ENCODE measurements at regions not wholly inside any gene's neighbourhood (a gene's known extent, or its start where the extent isn't known, plus 50 kb on each side); places are given as distances from the start of the nearest gene placed in this dataset.
"Not testable (repeated sequence)": the region's sequence is repeated elsewhere in the genome, so short reads cannot be mapped to it uniquely, and the experiment has no call there.

DNA sequence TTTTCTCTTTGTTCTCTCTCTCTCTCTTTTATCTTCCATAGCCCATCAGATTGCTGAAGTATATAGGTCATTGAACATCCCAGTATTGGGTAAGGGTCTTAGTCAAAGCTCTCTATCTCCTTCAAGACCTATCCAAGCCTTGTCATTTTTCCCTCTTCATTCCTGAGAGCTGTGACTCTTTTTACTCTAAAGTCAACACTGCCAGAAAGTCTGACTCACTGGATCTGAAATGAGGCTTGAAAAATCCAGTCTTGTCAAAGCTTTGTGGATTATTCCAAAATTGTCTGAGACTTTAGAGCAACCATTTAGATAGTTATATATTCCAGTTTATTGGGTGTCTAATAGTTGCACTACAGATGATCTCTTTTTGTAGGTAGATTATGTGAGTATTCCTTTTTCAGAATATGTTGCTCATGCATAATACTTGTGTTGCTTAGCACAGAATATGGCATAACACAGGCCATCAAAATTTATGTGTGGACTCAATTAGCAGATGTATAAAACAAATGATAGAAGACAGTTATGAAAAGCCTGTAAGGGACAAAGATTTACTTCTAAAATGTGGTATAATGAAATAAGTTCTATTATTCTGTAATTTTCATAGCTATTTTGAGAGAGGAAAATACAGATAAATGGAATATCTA is 389.3 kb upstream of the PCDH9 start:
- no peak for DNase-seq

DNA sequence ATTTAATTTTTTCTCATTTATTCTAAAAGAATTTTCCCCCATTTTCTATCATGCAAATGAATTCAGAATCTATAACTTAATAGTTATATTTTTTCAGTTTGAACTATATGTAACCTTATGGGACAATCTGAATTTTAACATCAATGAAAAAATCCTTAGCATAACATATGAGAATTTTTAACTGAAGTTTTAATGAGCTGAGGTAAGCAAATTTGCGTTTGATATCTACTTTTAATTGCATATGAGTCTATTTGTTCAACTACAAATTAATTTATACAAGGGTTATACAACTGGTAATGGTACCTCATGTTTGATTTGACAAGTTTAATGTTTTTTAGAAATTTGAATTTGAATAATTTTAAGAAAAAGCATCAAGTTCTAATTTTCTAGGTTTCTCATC is 384.4 kb upstream of the PCDH9 start:
- no peak for DNase-seq

GRCh38 chr13:67614013-67614412 is 383.9 kb upstream of the PCDH9 start:
- no peak for DNase-seq

GRCh38 chr13:67588607-67589006 is 358.5 kb upstream of the PCDH9 start:
- no peak for DNase-seq

DNA sequence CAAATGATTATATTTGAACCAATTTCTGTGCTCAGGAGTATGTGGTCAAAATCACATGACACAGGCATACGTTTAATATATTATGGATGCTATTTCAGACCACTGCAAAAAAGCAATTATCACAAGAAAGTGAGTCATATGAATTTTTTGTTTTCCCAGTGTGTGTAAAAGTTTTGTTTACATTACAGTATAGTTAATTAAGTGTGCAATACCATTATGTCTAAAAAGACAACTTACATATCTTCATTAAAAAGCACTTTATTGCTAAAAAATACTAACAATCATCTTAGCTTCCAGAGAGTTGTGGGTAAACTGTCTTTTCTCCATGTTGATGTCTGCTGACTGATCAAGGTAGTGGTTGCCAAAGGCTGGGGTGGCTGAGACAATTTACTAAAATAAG is 347.2 kb upstream of the PCDH9 start:
- no peak for DNase-seq

GRCh38 chr13:67574320-67575233 is 344.4 kb upstream of the PCDH9 start:
- DNase-seq, result no peak

- DNase-seq, result no peak
Measured at GRCh38 chr13:67568205-67568604, 338.1 kb upstream of the PCDH9 start.

- DNase-seq, result no peak
Measured at GRCh38 chr13:67557642-67558241, 327.6 kb upstream of the PCDH9 start.

DNA sequence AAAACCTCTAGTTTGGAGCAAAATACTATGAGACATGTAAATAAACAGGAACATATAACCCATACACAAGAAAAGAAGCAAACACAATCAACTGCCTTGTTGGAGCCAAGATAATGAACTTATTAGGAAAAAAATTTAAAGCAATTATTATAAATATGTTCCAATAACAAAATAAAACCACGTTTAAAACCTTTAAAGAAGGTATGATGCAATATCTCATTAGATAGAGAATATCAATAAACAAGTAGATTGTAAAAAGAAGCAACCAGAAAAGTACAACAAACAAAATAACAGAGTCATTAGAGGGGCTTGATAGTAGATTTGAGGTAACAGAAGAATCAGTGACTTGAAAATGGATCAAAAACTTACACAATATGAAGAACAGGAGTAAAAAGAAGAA is 327.0 kb upstream of the PCDH9 start:
- DNase-seq, result no peak

DNA sequence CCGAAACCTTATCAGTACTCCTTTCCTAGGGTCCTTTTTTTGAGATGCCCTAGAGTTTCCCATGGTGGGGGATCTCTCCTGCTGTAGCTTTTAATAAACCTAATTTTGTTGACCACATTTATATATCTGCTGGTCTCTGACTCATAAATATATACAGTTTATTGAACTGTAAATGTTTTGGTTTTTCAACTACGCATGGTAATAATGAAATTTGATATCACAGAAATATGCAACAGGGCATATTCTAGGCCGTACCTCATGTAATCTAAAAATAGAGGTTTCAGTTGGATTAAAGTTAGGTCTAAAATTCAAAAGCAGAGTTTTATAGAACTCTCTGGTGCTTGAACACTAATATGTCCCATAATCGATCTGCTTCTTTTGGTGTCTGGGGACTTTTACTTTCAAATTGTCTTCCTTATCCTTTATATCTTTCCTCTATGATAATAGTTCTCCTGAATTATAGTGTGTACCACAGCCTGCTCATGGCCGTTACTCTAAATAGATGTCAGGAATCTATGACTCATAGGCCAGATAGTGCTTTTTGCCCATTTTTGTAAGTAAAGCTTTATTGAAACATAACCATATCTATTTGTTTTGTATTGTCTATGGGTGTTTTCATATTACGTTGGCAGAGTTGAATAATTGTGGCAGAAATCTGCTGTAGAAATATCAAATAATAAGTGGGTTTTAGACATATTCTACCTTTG is 324.8 kb upstream of the PCDH9 start:
- DNase-seq, result no peak

DNA sequence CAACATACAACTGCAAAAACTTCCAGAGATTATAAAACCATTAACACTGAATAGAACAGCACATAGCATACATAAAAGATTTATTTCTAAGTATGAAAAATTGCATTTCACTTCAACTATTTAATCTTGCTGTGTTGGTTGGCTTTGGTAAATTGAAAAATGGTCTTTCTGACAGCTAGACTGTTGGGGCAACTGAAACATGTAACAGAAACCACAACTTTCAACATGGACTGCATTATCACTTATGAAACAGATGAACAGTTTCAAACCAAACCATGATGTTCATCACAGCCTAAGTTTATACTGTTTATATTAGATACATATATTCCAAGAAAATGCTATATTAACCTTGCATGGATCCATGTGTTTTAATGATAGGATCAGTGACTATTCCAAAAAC is 324.1 kb upstream of the PCDH9 start:
- peak; percentile 56 for DNase-seq

DNA sequence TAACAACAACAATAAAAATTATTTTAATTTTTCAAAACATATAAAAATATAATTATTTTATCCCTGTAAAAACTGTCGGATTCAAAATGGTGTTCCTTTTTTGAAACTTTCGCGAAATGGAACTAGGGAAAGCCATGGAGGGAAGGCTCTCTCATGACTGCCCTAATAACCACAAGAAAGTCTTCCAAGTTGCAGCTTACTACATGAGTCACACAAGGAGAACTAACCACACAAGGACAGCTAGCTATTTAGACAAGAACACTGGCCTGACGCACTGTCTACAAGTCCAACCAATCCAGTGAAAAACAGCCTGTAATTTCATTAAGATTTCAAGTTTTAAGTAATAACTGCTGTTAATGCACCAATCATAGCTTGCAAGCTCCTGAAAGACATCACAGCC is 319.2 kb upstream of the PCDH9 start:
- DNase-seq, result no peak

DNA sequence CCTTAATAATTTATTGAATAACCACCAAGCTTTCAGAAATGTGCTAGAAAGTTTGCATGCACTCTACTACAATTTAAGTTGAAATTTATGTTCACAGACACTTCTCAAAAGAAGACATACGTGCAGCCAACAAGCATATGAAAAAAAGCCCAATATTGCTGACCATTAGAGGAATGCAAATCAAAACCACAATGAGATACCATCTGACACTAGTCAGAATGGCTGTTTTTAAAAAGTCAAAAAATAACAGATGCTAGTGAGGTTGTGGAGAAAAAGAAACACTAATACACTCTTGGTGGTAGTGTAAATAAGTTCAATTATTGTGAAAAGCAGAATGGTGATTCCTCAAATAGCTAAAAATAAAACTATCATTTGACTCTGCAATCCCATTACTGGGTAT is 308.8 kb upstream of the PCDH9 start:
- DNase-seq, result no peak

DNA sequence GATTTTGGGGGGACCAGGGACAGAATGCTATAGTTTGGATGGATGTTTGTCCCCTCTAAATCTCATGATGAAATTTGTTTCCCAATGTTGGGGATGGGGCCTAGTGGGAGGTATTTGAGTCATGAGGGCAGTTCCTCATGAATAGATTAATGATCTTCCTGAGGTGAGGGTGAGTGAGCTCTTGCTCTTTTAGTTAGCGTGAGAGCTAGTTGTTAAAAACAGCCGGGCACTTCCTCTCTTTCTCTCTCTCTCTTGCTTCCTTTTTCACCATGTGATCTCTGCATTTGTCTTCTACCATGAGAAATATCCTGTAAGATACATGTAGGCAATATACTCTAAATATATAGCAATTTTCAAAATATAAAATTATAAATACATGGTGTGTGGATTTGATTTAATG is 290.8 kb upstream of the PCDH9 start:
- DNase-seq, result no peak

DNA sequence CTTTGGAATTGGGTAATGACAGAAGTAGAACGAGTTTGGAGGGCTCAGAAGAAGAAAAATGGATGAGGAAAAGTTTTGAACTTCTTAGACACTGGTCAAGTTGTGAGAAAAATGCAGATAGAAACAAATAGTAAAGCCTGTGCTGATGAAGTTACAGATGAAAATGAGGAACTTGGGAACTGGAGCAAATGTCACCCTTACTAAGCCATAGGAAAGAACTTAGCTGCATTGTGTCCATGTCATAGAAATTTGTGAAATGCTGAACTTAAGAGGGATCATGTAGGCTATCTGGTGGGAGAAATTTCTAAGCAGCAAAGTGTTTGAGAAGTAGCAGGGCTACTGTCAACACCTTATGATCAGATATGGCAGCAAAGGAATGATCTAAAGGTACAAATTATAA is 289.2 kb upstream of the PCDH9 start:
- no peak for DNase-seq

GRCh38 chr13:67518785-67519184 is 288.6 kb upstream of the PCDH9 start:
- no peak for DNase-seq

- DNase-seq, result no peak
Measured at GRCh38 chr13:67515895-67516294, 285.8 kb upstream of the PCDH9 start.

- no peak for DNase-seq
Measured at GRCh38 chr13:67509018-67509417, 278.9 kb upstream of the PCDH9 start.

- not testable (repeated sequence) for DNase-seq
Measured at GRCh38 chr13:67508275-67508674, 278.1 kb upstream of the PCDH9 start.

- DNase-seq, result no peak
Measured at GRCh38 chr13:67506407-67506806, 276.3 kb upstream of the PCDH9 start.

DNA sequence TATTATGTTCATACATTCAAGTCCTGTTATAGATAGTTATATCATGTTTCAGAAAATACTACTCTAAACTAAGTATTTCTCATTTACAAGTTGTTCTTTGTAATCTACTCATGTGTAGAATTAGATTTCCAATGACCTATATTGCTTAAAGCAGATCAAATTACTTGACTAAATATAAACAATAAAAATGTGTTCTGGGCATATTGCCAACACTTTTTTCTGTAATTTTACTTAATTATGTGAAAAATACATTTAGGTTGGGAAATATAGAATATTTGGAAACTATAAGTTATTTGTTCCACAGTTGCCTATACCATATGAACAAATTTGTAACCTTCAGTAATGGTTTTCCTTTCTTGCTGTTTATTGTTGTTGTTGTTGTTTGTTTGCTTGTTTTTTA is 275.2 kb upstream of the PCDH9 start:
- no peak for DNase-seq

GRCh38 chr13:67498948-67499347 is 268.8 kb upstream of the PCDH9 start:
- no peak for DNase-seq

DNA sequence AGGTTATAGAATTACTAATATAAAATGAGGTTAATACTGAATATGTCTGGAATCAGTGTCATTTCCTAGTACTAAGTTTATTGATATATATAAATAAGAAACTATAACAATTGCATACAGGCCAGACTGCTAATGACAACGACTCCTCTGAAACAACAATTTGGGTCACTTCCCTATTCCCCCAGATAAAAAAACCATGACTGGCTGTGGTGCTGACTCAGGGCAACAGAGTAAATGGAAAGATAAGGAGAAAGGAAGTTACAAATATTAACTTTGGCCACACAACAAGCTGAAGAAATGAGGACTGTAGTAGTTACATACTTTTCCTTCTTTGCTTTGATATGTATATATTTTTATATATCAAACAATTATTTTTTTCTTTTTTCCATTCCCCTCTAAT is 263.7 kb upstream of the PCDH9 start:
- peak; percentile 38 for DNase-seq

DNA sequence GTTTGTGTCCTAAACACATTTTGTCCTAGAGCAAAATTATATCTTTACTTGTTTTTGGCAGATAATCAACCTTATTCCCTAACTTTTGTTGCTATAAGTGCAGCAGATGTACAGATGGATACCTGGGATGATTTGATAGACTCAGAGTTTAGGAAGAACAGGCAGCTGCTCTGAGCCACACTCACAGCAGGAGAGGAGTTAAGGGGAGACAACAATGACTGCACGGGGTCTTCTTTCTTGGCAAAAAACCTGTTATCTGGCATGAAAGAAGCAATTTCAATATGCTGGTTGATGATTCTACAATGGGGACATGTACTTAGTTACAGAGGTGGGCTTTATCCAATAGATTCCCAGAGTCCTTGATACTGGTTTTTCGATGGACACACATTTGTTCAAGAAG is 258.9 kb upstream of the PCDH9 start:
- DNase-seq, result no peak

Measured in GF-D8 (cell line).